GM23248 (cell line): ENCODE measurements at regions not wholly inside any gene's neighbourhood (a gene's known extent, or its start where the extent isn't known, plus 50 kb on each side); places are given as distances from the start of the nearest gene placed in this dataset.
A peak's percentile ranks its signal among the peaks of the same experiment; 100 is the strongest.

Experiments used
- DNase-seq: peaks from one replicate; pipeline ENCODE4 v3.0.0-alpha.2; 2015
- H2AFZ ChIP-seq: fragments of 200-600 bp; sonication (generic); 2 replicates; pipeline ENCODE4 v1.6.1; 2016; ENCODE audit warnings: antibody characterized with exemption
- H3F3A ChIP-seq: fragments of 200-600 bp; sonication (generic); 2 replicates; pipeline ENCODE4 v1.6.1; 2016; ENCODE audit warnings: mild to moderate bottlenecking, antibody characterized with exemption, mixed run types; ENCODE audit not compliant: insufficient read depth
- H3K27ac ChIP-seq: fragments of 200-600 bp; sonication (generic); 2 replicates; pipeline ENCODE4 v1.5.1; 2016; ENCODE audit warnings: mild to moderate bottlenecking
- H3K27me3 ChIP-seq: fragments of 200-600 bp; sonication (generic); replicated peaks from 2 replicates; pipeline ENCODE4 v1.6.1; 2016; ENCODE audit warnings: mild to moderate bottlenecking; ENCODE audit not compliant: insufficient read depth
- H3K36me3 ChIP-seq: fragments of 200-600 bp; sonication (generic); 2 replicates; pipeline ENCODE4 v1.6.1; 2016; ENCODE audit warnings: low read depth, mild to moderate bottlenecking
- H3K4me1 ChIP-seq: fragments of 200-600 bp; sonication (generic); 2 replicates; pipeline ENCODE4 v1.6.1; 2016; ENCODE audit warnings: mild to moderate bottlenecking; ENCODE audit not compliant: insufficient read depth
- H3K4me2 ChIP-seq: fragments of 200-600 bp; sonication (generic); one replicate; pipeline ENCODE4 v1.6.1; 2016; ENCODE audit warnings: mild to moderate bottlenecking; ENCODE audit not compliant: unreplicated experiment
- H3K4me3 ChIP-seq: fragments of 200-600 bp; sonication (generic); 2 replicates; pipeline ENCODE4 v1.5.1; 2016; ENCODE audit warnings: mild to moderate bottlenecking
- H3K79me2 ChIP-seq: fragments of 200-600 bp; sonication (generic); 2 replicates; pipeline ENCODE4 v1.6.1; 2016; ENCODE audit warnings: mild to moderate bottlenecking; ENCODE audit not compliant: insufficient read depth
- H3K9ac ChIP-seq: fragments of 200-600 bp; sonication (generic); 2 replicates; pipeline ENCODE4 v1.6.1; 2016; ENCODE audit warnings: mild to moderate bottlenecking
- H3K9me2 ChIP-seq: fragments of 200-600 bp; sonication (generic); 2 replicates; pipeline ENCODE4 v1.6.1; 2016; ENCODE audit warnings: mixed run types, mild to moderate bottlenecking, moderate library complexity; ENCODE audit not compliant: insufficient read depth
- H3K9me3 ChIP-seq: fragments of 200-600 bp; sonication (generic); one replicate; pipeline ENCODE4 v1.6.1; 2017; ENCODE audit warnings: low read depth
- H4K20me1 ChIP-seq: fragments of 200-600 bp; sonication (generic); 2 replicates; pipeline ENCODE4 v1.6.0; 2016; ENCODE audit not compliant: insufficient read depth
- EZH2 ChIP-seq: fragments of 200-600 bp; sonication (generic); IDR thresholded peaks from 2 replicates; pipeline ENCODE4 v1.6.1; 2018; ENCODE audit warnings: antibody characterized with exemption, mild to moderate bottlenecking; ENCODE audit not compliant: insufficient read depth, poor library complexity, severe bottlenecking
- EZH2phosphoT487 ChIP-seq: fragments of 200-600 bp; sonication (generic); IDR thresholded peaks from 2 replicates; pipeline ENCODE4 v1.6.1; 2018; ENCODE audit warnings: antibody characterized with exemption, moderate library complexity, mild to moderate bottlenecking, low read depth; ENCODE audit not compliant: insufficient read depth
- WGBS, 2 experiments: methylation state at CpG; one replicate each; pipeline ENCODE4 v1.1.6; 2015 to 2017; ENCODE audit warnings: low lambda C conversion rate in 2 of 2, low coverage in 1 of 2; ENCODE audit errors: missing lambda C conversion rate in 2 of 2; 5-methylcytosine and 5-hydroxymethylcytosine counted together
- in situ Hi-C: fragments of 300-500 bp; cut with MboI; formaldehyde crosslinking; loops from 2 replicates; pipeline ENCODE4 v1.15.0; 2020

- Histone ChIP-seq H3K4me2 (peak overlapping the region; percentile 63), H3K27ac (peak overlapping the region; percentile 93), H2AFZ (peak overlapping the region; percentile 89), H3F3A (peaks cover 8% of the 10 kb centered on the region; the same call in 1 of the 2 replicates), H3K9me3 (no peaks in the 10 kb centered on the region), H3K27me3 (no peaks in the 10 kb centered on the region), H4K20me1 (no peaks in the 10 kb centered on the region), H3K36me3 (no peaks in the 10 kb centered on the region), H3K9me2 (no peaks in the 10 kb centered on the region), H3K79me2 (no peaks in the 10 kb centered on the region), H3K9ac (peak overlapping the region; percentile 78), H3K4me1 (peaks cover 9% of the 10 kb centered on the region), H3K4me3 (peak overlapping the region; percentile 40)
- TF ChIP-seq EZH2phosphoT487 = no peak
- TF ChIP-seq EZH2 = no peak
- WGBS, 2 experiments = 16 to 17% methylated on average over 6 of the region's 6 CpGs
- peak; percentile 96 for DNase-seq
- in situ Hi-C loops = no loop called here
These were observed 59.4 kb upstream of the SIAH1 start for GRCh38 chr16:48444574-48444973.

GRCh38 chr16:48442379-48442778, 57.2 kb upstream of the SIAH1 start:
- H3K4me1 ChIP-seq = peaks cover 9% of the 10 kb centered on the region
- H4K20me1 ChIP-seq = no peaks in the 10 kb centered on the region

GRCh38 chr16:48441863-48442279, 56.7 kb upstream of the SIAH1 start:
- H2AFZ ChIP-seq = no peak overlapping the region
- no peaks in the 10 kb centered on the region for H3K36me3 ChIP-seq
- in situ Hi-C loops = no loop called here
- peaks cover 8% of the 10 kb centered on the region; the same call in 1 of the 2 replicates for H3F3A ChIP-seq
- peaks cover 9% of the 10 kb centered on the region for H3K4me1 ChIP-seq
- no peaks in the 10 kb centered on the region for H3K79me2 ChIP-seq
- WGBS, 2 experiments = 91 to 95% methylated on average over 5 of the region's 5 CpGs
- no peaks in the 10 kb centered on the region for H4K20me1 ChIP-seq
- H3K9me2 ChIP-seq = no peaks in the 10 kb centered on the region
- no peaks in the 10 kb centered on the region for H3K9me3 ChIP-seq
- no peak overlapping the region for H3K9ac ChIP-seq
- H3K27ac ChIP-seq = no peak overlapping the region
- no peak overlapping the region for H3K4me3 ChIP-seq
- H3K4me2 ChIP-seq = no peak overlapping the region
- H3K27me3 ChIP-seq = no peaks in the 10 kb centered on the region
- DNase-seq = no peak
- TF ChIP-seq EZH2 (no peak), EZH2phosphoT487 (no peak)

More at GRCh38 chr16:48442379-48442778, 57.2 kb upstream of the SIAH1 start:
- TF ChIP-seq EZH2 (no peak), EZH2phosphoT487 (no peak)
- no peaks in the 10 kb centered on the region for H3K36me3 ChIP-seq
- no peaks in the 10 kb centered on the region for H3K79me2 ChIP-seq
- no peaks in the 10 kb centered on the region for H3K9me2 ChIP-seq
- H3K9me3 ChIP-seq = no peaks in the 10 kb centered on the region
- H3K27me3 ChIP-seq = no peaks in the 10 kb centered on the region
- in situ Hi-C loops = no loop called here
- no peak overlapping the region for H2AFZ ChIP-seq
- no peak overlapping the region for H3K9ac ChIP-seq
- DNase-seq = no peak
- no peak overlapping the region for H3K27ac ChIP-seq
- no peak overlapping the region for H3K4me3 ChIP-seq
- H3K4me2 ChIP-seq = no peak overlapping the region
- H3F3A ChIP-seq = peaks cover 8% of the 10 kb centered on the region; the same call in 1 of the 2 replicates

- Histone ChIP-seq H2AFZ (no peak overlapping the region), H4K20me1 (no peaks in the 10 kb centered on the region), H3K9me2 (no peaks in the 10 kb centered on the region), H3K36me3 (no peaks in the 10 kb centered on the region), H3K4me1 (peaks cover 9% of the 10 kb centered on the region), H3F3A (peaks cover 8% of the 10 kb centered on the region; the same call in 1 of the 2 replicates), H3K9ac (no peak overlapping the region), H3K4me3 (no peak overlapping the region), H3K4me2 (no peak overlapping the region), H3K27me3 (no peaks in the 10 kb centered on the region), H3K27ac (no peak overlapping the region), H3K9me3 (no peaks in the 10 kb centered on the region), H3K79me2 (no peaks in the 10 kb centered on the region)
- 65 to 77% methylated on average over 6 of the region's 6 CpGs for WGBS, 2 experiments
- no peak for DNase-seq
- TF ChIP-seq EZH2 (no peak), EZH2phosphoT487 (no peak)
- in situ Hi-C loops = no loop called here
These were observed 55.9 kb upstream of the SIAH1 start for GRCh38 chr16:48441106-48441505.

GRCh38 chr16:48438414-48438813, 53.2 kb upstream of the SIAH1 start:
- in situ Hi-C loops = no loop called here
- Histone ChIP-seq H3K27me3 (no peaks in the 10 kb centered on the region), H3K9ac (no peak overlapping the region), H3K79me2 (no peaks in the 10 kb centered on the region), H3K9me2 (no peaks in the 10 kb centered on the region), H3K4me3 (no peak overlapping the region), H4K20me1 (no peaks in the 10 kb centered on the region), H3K4me2 (no peak overlapping the region), H3K27ac (no peak overlapping the region), H2AFZ (no peak overlapping the region), H3K9me3 (no peaks in the 10 kb centered on the region), H3K4me1 (no peaks in the 10 kb centered on the region), H3F3A (no peaks in the 10 kb centered on the region), H3K36me3 (no peaks in the 10 kb centered on the region)
- DNase-seq = no peak
- TF ChIP-seq EZH2 = no peak
- TF ChIP-seq EZH2phosphoT487 = no peak
- WGBS, 2 experiments = 35 to 38% methylated on average over 5 of the region's 5 CpGs
